Gastrocnemius medialis (tissue), 4 donors: ENCODE measurements at regions not wholly inside any gene's neighbourhood (a gene's known extent, or its start where the extent isn't known, plus 50 kb on each side); places are given as distances from the start of the nearest gene placed in this dataset.

Experiments used
- POLR2A ChIP-seq, 2 donors: fragments of 450-650 bp; IDR thresholded peaks; one replicate each; pipeline ENCODE4 v1.6.1; 2017; ENCODE audit warnings: antibody characterized with exemption in 2 of 2, mild to moderate bottlenecking in 2 of 2, moderate library complexity in 2 of 2
- TF ChIP-seq, protein P1 (sequence below), 5 experiments: fragments of 450-650 bp in 3 of 5; fragments of 200-600 bp in 2 of 5; sonication (generic) in 2 of 5; IDR thresholded peaks in 4 of 5; conservative IDR thresholded peaks in 1 of 5; 1 replicate in 4 of 5; 2 replicates in 1 of 5; pipeline ENCODE4 v1.5.1; 2016 to 2019; ENCODE audit warnings: antibody characterized with exemption in 5 of 5, mild to moderate bottlenecking in 3 of 5, moderate library complexity in 3 of 5

DNA sequence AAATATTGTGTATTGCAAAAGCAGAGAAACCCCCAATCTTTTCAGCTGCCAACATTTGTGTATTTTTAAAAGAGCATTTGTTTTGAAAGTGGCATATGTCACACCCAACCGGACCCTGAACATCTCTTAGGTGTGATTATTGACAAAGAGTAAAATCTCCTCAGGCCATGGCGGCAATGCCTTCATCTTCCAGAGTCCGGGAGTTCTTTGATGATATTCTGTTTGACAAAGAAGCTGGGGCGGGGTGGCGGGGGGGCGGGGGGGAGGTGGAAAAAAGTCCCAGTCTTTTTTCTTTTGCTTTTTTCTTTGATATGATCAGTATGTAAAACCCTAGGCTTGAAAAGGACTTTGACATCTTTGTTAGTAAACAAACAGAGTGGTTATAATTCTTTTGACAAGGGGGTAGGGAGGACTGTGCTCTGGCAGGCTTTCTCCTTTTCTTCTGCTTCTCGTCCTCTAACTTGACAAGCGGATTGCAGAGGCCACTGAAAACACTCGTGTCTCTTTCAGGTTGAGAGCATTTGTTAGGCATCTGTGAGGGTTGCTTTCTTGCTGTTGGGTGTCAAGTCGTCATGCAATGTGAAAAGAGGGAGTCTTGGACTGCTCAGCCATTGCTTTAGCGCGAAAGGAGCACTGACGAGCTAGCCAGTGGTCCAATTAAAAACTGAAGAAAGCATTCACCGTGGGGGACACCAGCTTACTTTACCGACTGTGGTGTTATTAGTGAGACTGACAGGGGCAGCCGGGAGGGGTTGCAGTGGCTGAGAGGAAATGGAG lies 243.2 kb downstream of the NSUN3 start:
- TF ChIP-seq POLR2A (IDR thresholded peaks at IDR 0.05) = no peak
- TF ChIP-seq, protein P1, sequence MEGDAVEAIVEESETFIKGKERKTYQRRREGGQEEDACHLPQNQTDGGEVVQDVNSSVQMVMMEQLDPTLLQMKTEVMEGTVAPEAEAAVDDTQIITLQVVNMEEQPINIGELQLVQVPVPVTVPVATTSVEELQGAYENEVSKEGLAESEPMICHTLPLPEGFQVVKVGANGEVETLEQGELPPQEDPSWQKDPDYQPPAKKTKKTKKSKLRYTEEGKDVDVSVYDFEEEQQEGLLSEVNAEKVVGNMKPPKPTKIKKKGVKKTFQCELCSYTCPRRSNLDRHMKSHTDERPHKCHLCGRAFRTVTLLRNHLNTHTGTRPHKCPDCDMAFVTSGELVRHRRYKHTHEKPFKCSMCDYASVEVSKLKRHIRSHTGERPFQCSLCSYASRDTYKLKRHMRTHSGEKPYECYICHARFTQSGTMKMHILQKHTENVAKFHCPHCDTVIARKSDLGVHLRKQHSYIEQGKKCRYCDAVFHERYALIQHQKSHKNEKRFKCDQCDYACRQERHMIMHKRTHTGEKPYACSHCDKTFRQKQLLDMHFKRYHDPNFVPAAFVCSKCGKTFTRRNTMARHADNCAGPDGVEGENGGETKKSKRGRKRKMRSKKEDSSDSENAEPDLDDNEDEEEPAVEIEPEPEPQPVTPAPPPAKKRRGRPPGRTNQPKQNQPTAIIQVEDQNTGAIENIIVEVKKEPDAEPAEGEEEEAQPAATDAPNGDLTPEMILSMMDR (IDR thresholded peaks at IDR 0.05 in 4 of 5, conservative IDR thresholded peaks at IDR 0.05 in 1 of 5) = no peak
